ENCODE measurements at regions not wholly inside any gene's neighbourhood (a gene's known extent, or its start where the extent isn't known, plus 50 kb on each side); places are given as distances from the start of the nearest gene placed in this dataset.

DNA sequence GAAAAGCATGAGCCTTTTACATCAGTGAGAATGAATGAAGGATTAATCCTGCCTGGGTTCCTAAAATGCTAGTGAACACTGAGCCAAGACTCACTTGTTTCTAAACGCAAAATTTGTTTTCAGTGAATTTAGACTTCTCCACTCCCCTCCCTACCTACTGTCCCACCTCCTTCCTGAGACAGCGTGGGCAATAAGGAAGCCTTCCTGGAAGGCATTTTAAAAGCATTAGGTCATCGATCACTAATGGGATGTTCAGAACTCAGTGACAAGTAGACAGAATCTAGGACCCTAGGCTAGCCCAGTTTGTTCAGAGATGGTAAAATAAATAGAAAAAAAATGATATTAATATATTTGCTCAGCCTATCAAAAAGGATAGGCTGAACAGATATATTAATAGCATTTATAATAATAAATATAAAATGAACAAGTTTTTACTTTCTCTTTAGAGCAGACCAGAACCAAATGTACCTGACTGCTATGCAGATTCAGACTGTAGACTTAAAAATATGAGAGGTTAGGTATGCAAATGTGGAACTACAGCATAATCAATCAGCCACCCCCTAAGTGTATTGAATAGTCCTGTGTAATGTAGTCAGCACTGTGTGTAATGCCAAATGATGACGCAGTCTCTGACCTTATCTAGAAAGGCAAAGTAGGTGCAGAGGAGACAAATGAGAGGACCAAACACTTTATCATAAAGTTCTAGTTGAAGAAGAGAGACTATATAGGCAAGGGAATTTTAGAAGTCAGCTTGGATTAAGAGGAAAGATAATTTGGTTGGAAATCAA is 331.1 kb downstream of the GPAT3 start:
- no peak for DNase-seq (ENCODE audit: low read depth in 3 of 3, low spot score in 2 of 3)

DNA sequence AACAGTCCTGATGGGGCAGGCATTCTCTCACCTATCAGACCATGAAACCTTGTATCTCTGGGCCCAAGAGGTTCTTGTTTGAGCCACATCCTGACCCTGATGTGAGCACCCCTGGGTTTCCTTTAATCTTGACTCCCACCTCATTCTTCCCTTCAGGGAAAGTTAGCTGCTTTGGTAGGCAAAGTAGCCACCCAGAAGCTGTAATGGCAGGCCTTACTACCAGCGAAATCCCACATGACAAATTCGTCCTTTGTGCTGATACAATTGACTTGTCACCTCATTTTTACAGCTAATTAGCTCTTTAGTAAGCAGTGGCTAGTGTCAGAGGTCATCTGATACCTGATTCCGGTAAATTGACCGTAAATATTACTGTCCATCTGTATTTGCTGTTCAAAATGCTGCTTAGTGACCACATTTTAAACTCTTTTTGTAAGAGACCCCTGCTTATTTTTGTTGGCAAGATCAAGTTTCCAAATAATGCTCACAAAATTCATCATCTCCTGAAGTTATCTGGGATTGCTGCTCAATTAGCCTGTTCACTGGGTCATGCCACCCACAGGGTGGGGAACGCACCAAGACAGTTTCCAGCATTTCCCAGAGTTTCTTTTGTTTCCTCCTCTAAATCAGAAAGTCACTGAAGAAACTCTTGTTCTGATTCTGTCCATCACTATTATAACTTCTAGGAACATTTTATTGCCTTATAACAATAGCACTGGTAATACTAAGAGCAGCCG is 329.7 kb downstream of the GPAT3 start:
- no peak for DNase-seq (ENCODE audit: low read depth in 3 of 3, low spot score in 2 of 3)

DNA sequence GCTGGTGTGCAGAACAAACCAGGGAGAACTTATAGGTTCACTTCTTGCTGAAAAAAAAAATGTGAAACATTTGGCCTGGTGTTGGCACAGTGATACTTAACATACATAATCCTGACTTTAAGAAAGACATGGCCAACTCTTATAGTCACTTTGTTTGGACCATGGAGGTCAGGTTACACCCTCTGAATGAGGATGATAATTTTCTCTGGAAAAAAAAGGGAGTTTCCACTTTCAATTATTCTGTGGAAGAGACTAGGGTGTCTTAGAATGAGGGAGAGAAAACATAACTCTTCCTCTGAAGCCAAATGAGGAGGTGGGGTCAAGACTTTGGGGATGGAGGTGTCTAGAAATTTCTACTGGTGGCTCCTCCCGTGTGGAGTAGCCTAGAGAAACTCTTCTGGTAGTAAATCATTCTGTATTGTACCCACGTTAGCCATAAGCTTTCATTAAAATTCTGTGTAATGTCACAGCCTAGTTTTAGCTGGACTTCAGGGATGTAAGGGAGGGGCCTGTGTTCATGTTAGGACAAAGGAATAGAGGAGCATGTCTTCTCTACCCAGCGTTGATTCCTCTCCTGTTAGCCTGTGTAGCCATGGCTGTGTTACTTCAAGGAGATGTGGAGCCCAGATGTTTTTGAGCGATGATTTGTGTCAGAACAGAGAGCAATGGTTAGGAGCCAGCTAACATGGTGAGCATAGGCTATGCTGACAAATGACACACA is 328.3 kb downstream of the GPAT3 start:
- DNase-seq (ENCODE audit: low read depth in 3 of 3, low spot score in 2 of 3): no peak

DNA sequence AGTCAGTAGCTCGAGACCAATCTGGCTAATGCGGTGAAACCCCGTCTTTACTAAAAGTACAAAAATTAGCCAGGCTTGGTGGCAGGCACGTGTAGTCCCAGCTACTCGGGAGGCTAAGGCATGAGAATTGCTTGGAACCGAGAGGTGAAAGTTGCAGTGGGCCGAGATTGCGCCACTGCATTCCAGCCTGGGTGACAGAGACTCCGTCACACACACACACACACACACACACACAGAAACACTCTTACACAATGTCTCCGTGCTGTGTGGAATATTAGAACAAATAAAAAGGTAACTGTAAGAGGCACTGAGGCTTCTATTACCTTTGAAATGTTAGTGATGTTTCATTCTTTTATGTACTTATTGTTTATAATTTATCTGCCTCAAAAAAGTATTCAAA is 326.6 kb downstream of the GPAT3 start:
- no peak for DNase-seq (ENCODE audit: low read depth in 3 of 3, low spot score in 2 of 3)

DNA sequence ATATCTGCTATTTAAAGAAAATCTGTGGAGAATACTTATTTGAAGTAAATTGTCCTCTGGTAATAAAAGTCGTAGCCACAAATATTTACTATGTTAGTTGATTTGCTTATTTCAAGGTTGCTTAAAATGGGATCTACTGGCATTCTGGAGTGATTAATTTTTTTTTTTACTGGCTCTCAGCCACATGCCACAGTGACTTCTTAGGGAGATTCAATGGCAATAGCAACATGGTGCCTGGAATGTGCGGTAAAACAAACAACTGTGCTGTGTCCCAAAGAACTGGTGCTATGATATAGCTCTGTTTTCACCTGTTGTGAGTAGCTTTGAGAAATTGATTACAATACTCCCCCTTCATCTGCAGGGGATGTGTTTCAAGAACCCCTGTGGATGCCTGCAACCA is 324.3 kb downstream of the GPAT3 start:
- no peak for DNase-seq (ENCODE audit: low read depth in 3 of 3, low spot score in 2 of 3)

DNA sequence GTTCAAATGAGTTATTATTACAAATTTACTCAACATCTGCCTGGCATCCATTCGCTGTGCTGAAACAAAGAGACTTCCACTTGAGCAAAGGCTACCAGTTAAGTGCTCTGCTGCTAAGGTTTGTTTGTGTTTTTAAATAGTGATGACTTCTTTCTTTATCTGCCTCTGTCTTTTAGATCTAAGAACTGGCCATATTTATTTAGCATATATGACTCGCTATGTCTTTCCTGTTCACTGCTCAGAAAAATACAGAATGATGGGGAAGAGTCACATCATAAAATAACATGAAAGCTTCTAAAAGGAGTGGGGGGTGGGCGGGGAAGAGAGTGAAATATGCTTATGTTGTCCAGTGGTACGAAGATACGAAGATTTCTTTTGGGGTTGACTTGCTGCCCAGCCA is 322.2 kb downstream of the GPAT3 start:
- no peak for DNase-seq (ENCODE audit: low read depth in 3 of 3, low spot score in 2 of 3)

DNA sequence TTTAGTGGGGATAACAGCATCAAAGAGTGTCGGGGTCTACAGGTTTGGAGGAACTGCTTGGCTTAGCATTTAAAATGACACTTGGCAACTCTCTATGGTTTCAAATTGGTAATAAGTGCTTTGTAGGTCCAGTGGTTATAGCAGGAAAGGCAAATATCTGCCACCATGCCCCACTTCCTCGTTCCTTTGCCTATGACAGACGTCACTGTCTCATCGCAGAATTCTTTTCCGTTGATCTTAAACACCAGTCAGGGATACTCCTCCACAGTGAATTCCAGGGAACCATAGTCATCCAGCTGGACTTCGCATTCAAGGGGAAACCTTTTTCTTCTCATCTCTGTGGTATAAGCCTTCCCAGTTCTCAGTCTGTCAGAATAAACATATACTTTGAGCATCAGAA is 319.1 kb downstream of the GPAT3 start:
- DNase-seq (ENCODE audit: low read depth in 3 of 3, low spot score in 2 of 3): no peak

DNA sequence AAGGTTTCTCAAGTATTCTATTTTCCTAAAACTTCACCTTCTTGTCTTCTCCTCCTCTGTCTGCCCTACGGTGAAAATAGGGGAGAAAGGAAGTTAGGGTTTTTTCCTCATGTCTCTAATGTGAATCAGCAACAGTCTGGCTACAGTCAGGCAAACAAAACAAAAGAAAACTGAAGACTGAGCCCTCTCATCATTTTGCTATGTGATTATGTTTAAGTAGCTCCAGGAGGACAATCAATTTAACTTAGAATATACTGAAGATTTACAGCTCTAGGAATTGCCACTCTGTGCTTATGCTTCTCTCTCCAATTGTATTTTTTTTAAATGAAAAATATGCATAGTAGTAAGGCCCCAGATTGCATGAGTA is 316.2 kb downstream of the GPAT3 start:
- no peak for DNase-seq (ENCODE audit: low read depth in 3 of 3, low spot score in 2 of 3)

DNA sequence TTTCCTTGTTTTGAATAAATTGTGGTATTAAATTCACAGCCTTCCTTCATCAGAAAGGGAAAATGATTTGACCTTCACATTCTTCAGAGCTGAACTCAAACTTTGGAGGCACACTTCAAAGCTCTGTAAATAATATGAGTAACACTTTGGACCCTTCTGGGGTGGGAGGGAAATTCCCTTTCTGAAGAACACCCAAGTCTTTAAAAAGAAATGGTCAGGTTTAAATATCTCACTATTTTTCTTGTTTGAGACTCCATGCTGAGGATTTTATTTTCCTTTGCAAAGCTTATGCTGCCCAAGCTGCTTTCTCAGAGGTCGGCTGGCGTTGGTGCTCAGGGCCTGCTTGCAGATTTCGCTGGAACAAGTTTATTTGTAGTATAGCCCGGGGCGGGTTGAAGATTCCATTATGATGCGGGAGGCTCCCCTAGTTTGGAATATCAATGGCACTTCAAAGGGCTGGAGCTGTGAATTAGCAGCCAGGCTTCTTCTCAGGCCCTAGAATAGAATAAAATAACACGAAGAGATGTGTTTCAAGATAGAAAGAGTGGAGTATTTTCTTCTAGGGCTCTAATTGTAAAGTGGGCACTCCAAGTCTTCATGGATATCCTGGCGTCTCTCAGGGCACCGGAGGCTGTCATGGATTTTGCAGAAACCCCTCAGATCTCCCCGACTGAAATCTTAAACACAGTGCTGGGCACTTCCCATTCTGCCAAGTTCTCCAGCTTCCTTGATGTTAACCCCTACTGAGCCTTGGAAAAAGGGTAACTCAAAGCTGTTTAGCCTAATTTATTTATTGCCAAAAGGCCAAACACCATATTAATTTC is 315.6 kb downstream of the GPAT3 start:
- no peak for DNase-seq (ENCODE audit: low read depth in 3 of 3, low spot score in 2 of 3)

DNA sequence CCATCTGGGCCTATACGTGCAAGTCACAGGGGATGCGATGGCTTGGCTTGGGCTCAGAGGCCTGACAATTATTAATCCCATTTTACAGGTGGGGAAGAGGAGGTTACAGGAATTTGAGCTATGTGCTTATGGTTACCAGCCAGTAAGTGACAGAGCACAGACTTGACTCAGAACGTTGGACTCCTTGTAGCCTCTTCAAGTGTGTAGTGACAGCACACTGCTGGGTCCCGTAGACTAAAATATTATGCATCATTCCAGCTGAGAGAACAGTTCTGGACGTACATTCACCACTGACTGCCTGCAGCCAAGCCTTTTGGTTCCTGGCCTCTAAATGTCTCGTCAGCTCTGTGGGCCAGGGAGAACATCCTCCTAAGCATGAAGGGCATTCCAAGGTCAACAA is 314.5 kb downstream of the GPAT3 start:
- no peak for DNase-seq (ENCODE audit: low read depth in 3 of 3, low spot score in 2 of 3)

DNA sequence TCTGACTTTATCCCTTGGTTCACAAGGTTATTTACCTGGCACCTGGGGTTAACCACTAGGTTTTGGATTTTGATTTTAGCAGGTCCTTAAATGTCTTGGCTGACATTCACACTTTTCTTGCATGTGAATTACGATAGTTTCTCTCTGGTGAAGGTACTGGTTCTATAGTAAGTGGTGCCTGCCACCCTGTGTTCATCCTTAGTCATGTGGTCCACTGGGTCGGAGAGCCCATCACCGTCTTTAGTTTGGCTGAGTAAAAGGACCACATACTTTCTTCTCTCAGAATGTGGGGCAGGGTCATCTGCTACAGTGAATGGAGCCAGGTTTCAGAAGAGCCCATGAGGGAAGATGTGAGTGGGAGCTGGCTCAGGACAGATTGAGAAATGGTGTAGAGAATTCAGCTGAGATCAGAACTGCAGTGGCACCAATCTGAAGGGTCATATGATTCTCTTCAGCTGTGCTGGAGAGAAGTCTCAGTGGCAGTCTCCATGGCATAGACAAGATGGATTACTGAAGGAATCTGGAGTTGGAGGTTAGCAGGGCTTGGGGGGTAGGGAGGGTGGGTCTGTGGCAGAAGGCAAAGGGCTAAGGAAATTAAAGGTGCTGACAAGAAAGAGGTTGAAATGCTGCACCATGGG is 310.4 kb downstream of the GPAT3 start:
- no peak for DNase-seq (ENCODE audit: low read depth in 3 of 3, low spot score in 2 of 3)

DNA sequence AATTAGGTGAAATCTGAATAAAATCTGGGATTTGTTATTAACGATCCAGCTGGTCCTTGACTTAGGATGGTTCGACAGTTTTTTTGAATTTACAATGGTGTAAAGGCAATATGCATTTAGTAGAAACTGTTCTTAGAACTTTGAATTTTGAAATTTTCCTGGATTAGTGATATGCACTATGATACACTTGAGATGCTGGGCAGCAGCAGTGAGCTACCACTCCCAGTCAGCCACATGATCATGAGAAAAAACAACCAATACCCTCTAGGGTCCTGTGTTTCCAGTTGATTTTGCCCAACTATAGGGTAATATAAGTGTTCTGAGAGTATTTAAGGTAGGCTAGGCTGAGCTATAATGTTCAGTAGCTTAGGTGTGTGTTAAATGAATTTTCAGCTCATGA is 303.7 kb downstream of the GPAT3 start:
- DNase-seq (ENCODE audit: low read depth in 3 of 3, low spot score in 2 of 3): no peak

DNA sequence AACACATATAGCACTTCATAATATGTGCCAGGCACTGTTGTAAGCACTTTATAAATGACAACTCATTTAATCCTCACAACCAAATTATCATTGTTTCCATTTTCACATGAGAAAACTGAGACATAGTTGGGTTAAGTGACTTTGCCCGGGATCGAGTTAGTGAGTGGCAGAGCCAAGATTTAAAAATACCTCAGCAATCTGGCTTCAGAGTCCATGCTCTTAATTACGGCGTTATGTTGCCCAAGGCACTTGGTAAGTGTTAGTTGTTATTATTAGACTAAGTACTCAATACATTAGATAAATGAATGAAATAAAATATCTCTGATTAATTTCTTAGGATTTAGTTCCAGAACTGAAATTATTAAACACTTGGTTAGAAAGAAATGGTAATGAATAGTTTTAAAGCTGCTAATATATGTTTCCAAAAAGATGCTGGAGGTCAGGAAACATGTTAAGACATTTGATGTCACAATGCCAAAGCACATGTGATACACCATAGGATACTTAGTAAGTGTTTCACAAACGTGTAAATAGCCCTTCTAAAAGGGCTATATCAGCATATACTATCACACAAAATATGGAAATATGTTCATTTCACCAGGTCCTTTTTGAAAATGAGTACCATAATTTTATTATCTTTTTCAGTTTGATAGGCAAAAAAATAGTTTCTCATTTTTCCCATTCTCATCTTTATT is 301.9 kb downstream of the GPAT3 start:
- no peak for DNase-seq (ENCODE audit: low read depth in 3 of 3, low spot score in 2 of 3)

DNA sequence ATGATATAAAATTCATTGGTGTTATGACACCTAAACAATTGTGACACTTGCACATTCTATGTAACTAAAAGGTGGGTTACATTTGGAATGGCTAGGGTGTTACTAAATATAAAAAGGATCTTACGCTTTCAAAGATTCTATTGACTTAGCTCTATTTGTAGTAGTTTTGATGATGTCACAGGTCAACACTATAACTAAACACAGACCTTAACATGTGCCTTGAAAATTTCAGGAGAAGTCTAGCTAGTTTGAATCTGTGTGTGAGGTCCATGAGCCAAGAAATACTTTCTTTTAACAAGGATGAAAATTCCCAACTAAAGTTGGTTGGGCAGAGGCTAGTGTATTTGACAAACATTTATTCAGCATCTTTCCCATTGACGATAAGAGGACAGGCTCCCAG is 298.0 kb downstream of the GPAT3 start:
- DNase-seq (ENCODE audit: low read depth in 3 of 3, low spot score in 2 of 3): no peak

DNA sequence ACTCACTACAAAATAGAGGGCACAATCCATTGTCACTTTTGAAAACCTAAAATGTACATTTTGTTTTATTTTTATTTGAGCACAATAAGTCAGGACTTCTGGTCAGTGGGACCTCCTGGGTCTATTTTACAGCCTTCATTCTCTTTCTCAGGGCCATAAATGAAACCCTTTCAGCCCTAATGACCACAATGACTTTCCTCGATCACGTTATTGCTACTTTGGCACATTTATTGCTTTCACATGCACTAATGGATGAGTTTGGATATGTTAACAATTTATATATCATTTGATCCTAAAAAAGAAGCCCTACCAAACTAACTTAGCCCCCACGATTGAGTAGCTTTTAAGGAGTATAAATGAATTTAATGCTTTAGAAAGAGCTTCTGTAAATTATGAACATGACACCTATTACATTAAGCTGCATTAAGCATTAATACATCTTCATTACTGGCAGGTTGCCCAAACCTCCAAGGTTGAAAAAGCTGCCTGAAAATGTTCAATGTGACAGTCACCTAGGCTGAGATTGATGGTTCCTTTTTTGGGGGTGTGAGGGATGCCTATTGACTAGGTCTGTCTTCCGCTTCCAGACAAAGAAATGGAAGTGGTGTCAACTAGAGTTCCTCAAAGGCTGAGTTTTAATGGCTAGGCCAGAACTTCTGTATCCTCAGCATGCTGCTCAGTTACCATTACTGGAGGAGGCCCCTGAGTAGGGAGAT is 296.4 kb downstream of the GPAT3 start:
- DNase-seq (ENCODE audit: low read depth in 3 of 3, low spot score in 2 of 3): no peak

DNA sequence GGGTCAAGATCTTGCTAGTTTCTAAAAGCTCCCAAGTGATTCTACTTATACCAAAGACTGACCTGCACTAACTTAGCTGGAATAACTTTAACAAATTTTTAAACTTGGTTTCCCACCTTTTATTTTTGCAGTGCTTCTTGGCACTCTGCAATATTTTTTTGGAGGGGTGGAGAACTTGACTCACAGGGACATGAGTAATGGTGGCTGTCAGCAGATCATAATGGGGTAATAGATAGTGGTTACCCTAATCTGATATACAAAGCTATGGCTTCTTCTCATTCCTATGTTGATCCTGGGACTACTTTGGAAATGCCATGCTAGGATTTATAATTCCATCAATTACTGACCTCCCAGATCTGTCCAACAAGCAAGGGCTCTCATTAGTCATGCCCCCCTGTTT is 295.7 kb downstream of the GPAT3 start:
- DNase-seq (ENCODE audit: low read depth in 3 of 3, low spot score in 2 of 3): no peak

DNA sequence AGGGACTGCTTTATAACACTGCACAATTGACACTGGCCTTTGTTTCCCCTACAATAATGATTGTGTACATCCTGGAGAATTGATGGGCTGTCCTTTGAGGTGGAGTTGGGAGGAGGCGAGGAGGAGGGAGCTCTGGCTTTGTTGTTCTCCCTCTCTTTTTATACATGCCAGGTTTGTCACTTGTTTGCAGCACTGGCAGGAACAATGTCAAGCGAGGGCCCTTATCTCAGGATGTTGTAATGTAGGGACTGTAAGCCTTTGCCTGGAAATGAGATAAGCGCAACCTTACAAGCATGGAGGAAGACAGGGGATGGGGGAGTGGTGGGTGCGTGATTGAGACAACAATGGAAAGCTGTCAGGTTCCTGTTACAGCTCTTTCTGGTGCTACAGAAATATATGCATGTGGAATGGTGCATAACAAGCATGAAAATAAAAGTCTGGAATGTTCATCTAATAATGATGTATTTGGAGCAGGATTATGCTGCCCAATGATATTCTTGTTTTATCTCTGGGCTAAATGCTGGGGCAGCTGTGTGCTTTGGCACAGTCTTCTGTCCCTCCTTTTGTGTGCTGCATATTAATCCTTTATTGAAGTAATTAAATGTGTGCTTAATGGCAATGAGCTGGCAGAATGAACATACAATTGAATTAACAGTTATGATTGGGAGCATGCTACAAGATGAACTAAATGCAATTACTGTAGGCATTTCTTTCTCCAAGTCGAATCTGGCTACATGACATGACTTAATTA is 294.4 kb downstream of the GPAT3 start:
- no peak for DNase-seq (ENCODE audit: low read depth in 3 of 3, low spot score in 2 of 3)

DNA sequence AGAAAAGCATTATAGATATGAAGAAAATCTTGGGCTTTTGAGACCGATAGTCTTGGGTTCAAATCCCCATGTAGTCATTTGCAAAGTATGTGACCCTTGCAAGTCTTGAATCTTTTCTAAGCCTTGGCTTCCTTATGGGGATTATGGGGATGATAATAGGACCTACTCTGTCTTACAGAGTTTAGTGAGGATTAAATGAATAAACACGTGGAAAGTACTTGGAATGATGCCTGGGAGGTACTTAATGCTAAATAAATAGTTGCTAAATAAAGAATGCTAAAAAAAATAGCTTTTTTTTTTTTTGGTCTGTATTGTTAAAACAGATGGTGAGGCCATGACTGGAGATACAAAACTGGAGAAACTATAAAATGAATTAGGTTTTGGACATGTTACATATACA is 292.7 kb downstream of the GPAT3 start:
- DNase-seq (ENCODE audit: low read depth in 3 of 3, low spot score in 2 of 3): no peak

DNA sequence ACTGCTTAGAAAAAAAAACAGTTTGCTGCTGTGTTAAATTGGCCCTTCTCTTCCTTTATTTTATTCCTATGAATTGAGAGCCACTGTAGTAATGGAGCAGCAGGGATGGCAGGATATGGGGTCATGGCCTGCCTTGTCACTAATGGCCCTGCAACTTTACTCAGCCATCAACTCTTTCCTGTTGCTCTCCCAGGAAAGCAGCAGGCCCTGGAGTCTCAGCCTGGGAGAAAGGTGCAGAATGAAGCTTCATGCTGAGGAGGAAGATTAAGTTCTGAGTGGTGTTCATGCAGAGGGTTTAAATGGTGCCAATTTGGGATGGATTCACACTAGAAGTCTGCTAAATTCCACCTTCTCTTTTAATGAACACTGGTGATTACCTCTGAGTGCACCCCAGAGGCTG is 285.6 kb downstream of the GPAT3 start:
- DNase-seq (ENCODE audit: low read depth in 3 of 3, low spot score in 2 of 3): no peak
